ENCODE measurements at regions not wholly inside any gene's neighbourhood (a gene's known extent, or its start where the extent isn't known, plus 50 kb on each side); places are given as distances from the start of the nearest gene placed in this dataset.

DNA sequence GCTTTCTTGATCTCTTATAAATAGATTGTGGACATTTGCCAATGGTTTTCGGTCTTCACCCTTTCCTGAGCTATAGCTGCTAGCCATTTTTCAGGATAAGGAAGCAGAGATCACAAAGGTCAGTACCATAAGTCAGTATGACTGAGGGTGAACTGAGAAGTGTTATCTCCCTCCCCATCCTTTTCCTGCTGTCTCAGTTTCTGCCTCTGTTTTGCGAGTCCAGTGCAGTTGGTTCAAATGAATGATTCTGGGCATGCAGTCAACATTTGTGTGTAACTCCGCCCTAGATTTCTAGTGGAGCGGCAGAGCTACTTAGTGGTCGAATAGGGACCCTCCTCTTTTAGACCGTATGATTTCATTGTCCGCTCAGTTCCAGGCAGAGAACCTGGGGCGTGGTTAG is 460.8 kb upstream of the ARGLU1 start:
- Mint-ChIP-seq H3K4me1 (peaks cover 12 to 13% of the 10 kb centered on the region in 2 experiments), H3K27me3 (ENCODE audit: low read depth) (no peaks in the 10 kb centered on the region), H3K36me3 (ENCODE audit: insufficient read depth in 1 of 3, low read depth in 3 of 3) (no peaks in the 10 kb centered on the region; a peak in 1 of 7 replicates), H3K9me3 (no peaks in the 10 kb centered on the region), H3K4me3 (no peak overlapping the region), H3K27ac (no peak overlapping the region)
- Histone ChIP-seq H3K4me2 (ENCODE audit: insufficient read depth, insufficient read length, low read length) (no peak overlapping the region), H3K79me1 (ENCODE audit: insufficient read depth, low read depth, low read length, poor library complexity, severe bottlenecking) (no peaks in the 10 kb centered on the region), H2BK20ac (ENCODE audit: low read depth, low read length, poor library complexity, severe bottlenecking) (no peak overlapping the region), H3K14ac (ENCODE audit: insufficient read depth, low read length) (no peak overlapping the region), H3T11ph (ENCODE audit: low read length) (no peak overlapping the region), H3K4ac (ENCODE audit: low read depth, low read length) (no peak overlapping the region), H2BK15ac (ENCODE audit: low read depth, low read length) (no peak overlapping the region), H3K79me2 (ENCODE audit: insufficient read depth, low read length) (no peaks in the 10 kb centered on the region), H3K23ac (ENCODE audit: insufficient read length, low read depth, low read length) (no peak overlapping the region), H4K20me1 (ENCODE audit: control insufficient read depth, insufficient read depth, insufficient read length) (no peaks in the 10 kb centered on the region), H3K18ac (ENCODE audit: insufficient read length, low read depth, low read length) (no peak overlapping the region), H3K56ac (ENCODE audit: insufficient read length, low read depth, low read length) (no peak overlapping the region), H3K27ac (ENCODE audit: insufficient read length, low read depth, low read length) (no peak overlapping the region), H2BK120ac (ENCODE audit: low read depth, low read length, poor library complexity, severe bottlenecking) (no peak overlapping the region), H2BK12ac (ENCODE audit: insufficient read length, low read depth, low read length) (no peak overlapping the region), H3K4me1 (ENCODE audit: insufficient read depth, low read length) (no peaks in the 10 kb centered on the region; the same call in 1 of the 2 replicates), H2AFZ (ENCODE audit: low read length) (no peak overlapping the region), H4K5ac (ENCODE audit: insufficient read length, low read depth, low read length) (no peak overlapping the region), H4K8ac (replicated peaks; ENCODE audit: insufficient read length, low read depth, low read length) (no peak overlapping the region), H4K91ac (ENCODE audit: insufficient read length, low read depth, low read length) (no peak overlapping the region), H3K9ac (ENCODE audit: extremely low read depth, insufficient read length, low read length) (no peak overlapping the region), H3K23me2 (ENCODE audit: insufficient read length, low read depth, low read length, poor library complexity, severe bottlenecking) (no peaks in the 10 kb centered on the region), H3K9me3 (ENCODE audit: control insufficient read depth, low read depth, low read length) (no peaks in the 10 kb centered on the region), H2AK5ac (ENCODE audit: insufficient read length, low read length) (no peak overlapping the region), H3K27me3 (ENCODE audit: insufficient read depth, low read length) (no peaks in the 10 kb centered on the region), H2BK5ac (ENCODE audit: insufficient read length, low read length) (no peak overlapping the region)
- DNase-seq = no peak
- no CpG with 5 or more reads among the region's 8 CpGs for WGBS (ENCODE audit: extremely low coverage, insufficient read length, low lambda C conversion rate)
- TF ChIP-seq, protein P1, sequence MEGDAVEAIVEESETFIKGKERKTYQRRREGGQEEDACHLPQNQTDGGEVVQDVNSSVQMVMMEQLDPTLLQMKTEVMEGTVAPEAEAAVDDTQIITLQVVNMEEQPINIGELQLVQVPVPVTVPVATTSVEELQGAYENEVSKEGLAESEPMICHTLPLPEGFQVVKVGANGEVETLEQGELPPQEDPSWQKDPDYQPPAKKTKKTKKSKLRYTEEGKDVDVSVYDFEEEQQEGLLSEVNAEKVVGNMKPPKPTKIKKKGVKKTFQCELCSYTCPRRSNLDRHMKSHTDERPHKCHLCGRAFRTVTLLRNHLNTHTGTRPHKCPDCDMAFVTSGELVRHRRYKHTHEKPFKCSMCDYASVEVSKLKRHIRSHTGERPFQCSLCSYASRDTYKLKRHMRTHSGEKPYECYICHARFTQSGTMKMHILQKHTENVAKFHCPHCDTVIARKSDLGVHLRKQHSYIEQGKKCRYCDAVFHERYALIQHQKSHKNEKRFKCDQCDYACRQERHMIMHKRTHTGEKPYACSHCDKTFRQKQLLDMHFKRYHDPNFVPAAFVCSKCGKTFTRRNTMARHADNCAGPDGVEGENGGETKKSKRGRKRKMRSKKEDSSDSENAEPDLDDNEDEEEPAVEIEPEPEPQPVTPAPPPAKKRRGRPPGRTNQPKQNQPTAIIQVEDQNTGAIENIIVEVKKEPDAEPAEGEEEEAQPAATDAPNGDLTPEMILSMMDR (conservative IDR thresholded peaks at IDR 0.05) = no peak

Measured in H9 (cell line).